GM12878 (cell line): ENCODE measurements at regions not wholly inside any gene's neighbourhood (a gene's known extent, or its start where the extent isn't known, plus 50 kb on each side); places are given as distances from the start of the nearest gene placed in this dataset.

Experiments
- ATAC-seq: fragments of 200-7000 bp; cut with Tn5 transposase; 3 replicates; pipeline ENCODE4 v1.9.1; 2020; ENCODE audit warnings: mild to moderate bottlenecking, moderate library complexity
- BruUV-seq: library from RNA; stranded (reverse); fragments of 400-500 nt; replicated peaks from 2 replicates; lab custom pipeline; 2021; lab: Mats Ljungman, UMichigan
- CTCF ChIA-PET: fragments of 300-600 bp; sonication (Branson Sonifier 250); formaldehyde crosslinking; extraction: SDS; loops from one replicate; lab custom pipeline; 2021; ENCODE audit warnings: inconsistent platforms; lab: Yijun Ruan, JAX
- POLR2A ChIA-PET: fragments of 350-600 bp; formaldehyde crosslinking; extraction: SDS; loops from one replicate; lab custom pipeline; 2021; ENCODE audit warnings: inconsistent platforms; lab: Charles Lee
- RAD21 ChIA-PET: fragments of 300-600 bp; sonication (Branson Sonifier 250); formaldehyde crosslinking; loops from one replicate; lab custom pipeline; 2023; ENCODE audit warnings: antibody characterized with exemption; ENCODE audit not compliant: unreplicated experiment; lab: Charles Lee
- SMC1A ChIA-PET: fragments of 300-600 bp; sonication (Branson Sonifier 250); formaldehyde crosslinking; loops from one replicate; lab custom pipeline; 2023; ENCODE audit not compliant: unreplicated experiment, uncharacterized antibody; lab: Charles Lee
- DNase-seq: peaks from one replicate; pipeline ENCODE4 v3.0.0-alpha.2; 2011; ENCODE audit warnings: low read depth, low spot score
- FAIRE-seq: peaks from 3 replicates; lab custom pipeline; 2011; peaks lifted over from hg19 to GRCh38; lab: Jason Lieb, UNC
- H2AFZ ChIP-seq: 2 replicates; pipeline ENCODE4 v1.6.0; 2011; ENCODE audit warnings: low read depth, low read length, control low read depth; ENCODE audit not compliant: control insufficient read depth
- H3K27ac ChIP-seq: 2 replicates; pipeline ENCODE4 v1.5.1; 2011; ENCODE audit warnings: control low read depth; ENCODE audit not compliant: control insufficient read depth, insufficient read depth
- H3K27me3 ChIP-seq, 2 experiments: replicated peaks in 1 of 2; 2 replicates each; pipeline versions ENCODE4 v1.6.0 to v1.6.1; 2011; ENCODE audit warnings: low read length in 1 of 2; ENCODE audit not compliant: control insufficient read depth in 2 of 2, insufficient read depth in 2 of 2
- H3K36me3 ChIP-seq, 2 experiments: 2 replicates each; pipeline ENCODE4 v1.5.1; 2011; ENCODE audit warnings: low read length in 1 of 2; ENCODE audit not compliant: control insufficient read depth in 2 of 2, insufficient read depth in 2 of 2
- H3K4me1 ChIP-seq: 2 replicates; pipeline ENCODE4 v1.6.1; 2011; ENCODE audit warnings: mild to moderate bottlenecking, low read length, moderate library complexity, mixed read lengths; ENCODE audit not compliant: control insufficient read depth, insufficient read depth
- H3K4me2 ChIP-seq: 2 replicates; pipeline ENCODE4 v1.6.0; 2011; ENCODE audit warnings: control low read depth; ENCODE audit not compliant: control insufficient read depth, insufficient read depth
- H3K4me3 ChIP-seq: fragments of 200-600 bp; sonication (generic); 2 replicates; pipeline ENCODE4 v1.5.1; 2016
- H3K79me2 ChIP-seq: 2 replicates; pipeline ENCODE4 v1.6.0; 2011; ENCODE audit warnings: low read length; ENCODE audit not compliant: control insufficient read depth, insufficient read depth
- H3K9ac ChIP-seq: 2 replicates; pipeline ENCODE4 v1.8.0; 2011; ENCODE audit warnings: low read length, control low read depth, mixed read lengths; ENCODE audit not compliant: control insufficient read depth, insufficient read depth
- H3K9me3 ChIP-seq: replicated peaks from 3 replicates; pipeline ENCODE4 v1.5.1; 2011; ENCODE audit warnings: mild to moderate bottlenecking, low read length; ENCODE audit not compliant: control insufficient read depth, insufficient read depth
- H4K20me1 ChIP-seq: 2 replicates; pipeline ENCODE4 v1.6.0; 2011; ENCODE audit not compliant: control insufficient read depth, insufficient read depth
- BCL11A ChIP-seq: IDR thresholded peaks from 2 replicates; pipeline ENCODE4 v1.6.1; 2011; ENCODE audit warnings: low read depth, low read length
- BRCA1 ChIP-seq: IDR thresholded peaks from 2 replicates; pipeline ENCODE4 v1.6.1; 2011; ENCODE audit warnings: low read depth, low read length, improper control_type of control experiment
- CBX3 ChIP-seq: fragments of 200-600 bp; sonication (generic); IDR thresholded peaks from 2 replicates; pipeline ENCODE4 v1.6.1; 2016; ENCODE audit warnings: low read depth, borderline replicate concordance
- EP300 ChIP-seq, 2 experiments: fragments of 150-350 bp in 1 of 2; IDR thresholded peaks; 2 replicates each; pipeline ENCODE4 v1.6.1; 2011 to 2012; ENCODE audit warnings: low read depth in 2 of 2, low read length in 2 of 2, borderline replicate concordance in 1 of 2, improper control_type of control experiment in 1 of 2, inconsistent platforms in 1 of 2; ENCODE audit not compliant: control insufficient read depth in 1 of 2
- ETV6 ChIP-seq, 2 experiments: fragments of 450-650 bp in 1 of 2; IDR thresholded peaks in 1 of 2; conservative IDR thresholded peaks in 1 of 2; 2 replicates each; pipeline ENCODE4 v1.6.1; 2014; ENCODE audit warnings: antibody characterized with exemption in 1 of 2, borderline replicate concordance in 1 of 2, low read depth in 1 of 2, mild to moderate bottlenecking in 1 of 2, moderate library complexity in 1 of 2
- HDAC2 ChIP-seq: fragments of 200-600 bp; sonication (generic); IDR thresholded peaks from 2 replicates; pipeline ENCODE4 v1.6.1; 2017
- KLF5 ChIP-seq: fragments of 450-650 bp; IDR thresholded peaks from 2 replicates; pipeline ENCODE4 v1.6.1; 2014; ENCODE audit warnings: mild to moderate bottlenecking; ENCODE audit not compliant: partially characterized antibody
- NFXL1 ChIP-seq: fragments of 450-650 bp; IDR thresholded peaks from 2 replicates; pipeline ENCODE4 v1.6.1; 2017; ENCODE audit warnings: antibody characterized with exemption, mild to moderate bottlenecking, borderline replicate concordance
- RFX5 ChIP-seq: IDR thresholded peaks from 2 replicates; pipeline ENCODE4 v1.6.1; 2011; ENCODE audit warnings: low read depth, low read length, improper control_type of control experiment
- SRF ChIP-seq, 2 experiments: IDR thresholded peaks; 2 replicates each; pipeline ENCODE4 v1.6.1; 2011; ENCODE audit warnings: low read depth in 2 of 2, low read length in 2 of 2, mild to moderate bottlenecking in 1 of 2, moderate library complexity in 1 of 2
- TAF1 ChIP-seq: IDR thresholded peaks from 2 replicates; pipeline ENCODE4 v1.6.1; 2011; ENCODE audit warnings: mild to moderate bottlenecking, low read depth, low read length, borderline replicate concordance
- YY1 ChIP-seq: IDR thresholded peaks from 2 replicates; pipeline ENCODE4 v1.6.1; 2011; ENCODE audit warnings: low read depth, mild to moderate bottlenecking, low read length
- WGBS: methylation state at CpG from one replicate; pipeline ENCODE4 v1.1.6; 2016; ENCODE audit warnings: low lambda C conversion rate; ENCODE audit not compliant: insufficient replicate concordance, insufficient coverage; ENCODE audit errors: missing lambda C conversion rate; 5-methylcytosine and 5-hydroxymethylcytosine counted together
- in situ Hi-C: fragments of 300-500 bp; cut with MboI; formaldehyde crosslinking; loops from 9 replicates; pipeline ENCODE4 v1.14.3; 2018; ENCODE audit warnings: mixed read lengths
- intact Hi-C: fragments of 100-400 bp; cut with micrococcal nuclease; formaldehyde crosslinking; loops from one replicate; pipeline ENCODE4 v1.14.2; 2022; ENCODE audit not compliant: unreplicated experiment
- TF ChIP-seq, protein P1 (sequence below): IDR thresholded peaks from 2 replicates; pipeline ENCODE4 v1.6.1; 2012; ENCODE audit warnings: low read length, inconsistent platforms
- TF ChIP-seq, protein P2 (sequence below): fragments of 450-650 bp; IDR thresholded peaks from 2 replicates; pipeline ENCODE4 v1.6.1; 2016; ENCODE audit warnings: mild to moderate bottlenecking
- TF ChIP-seq, protein P3 (sequence below): IDR thresholded peaks from 2 replicates; pipeline ENCODE4 v1.6.1; 2011; ENCODE audit warnings: borderline replicate concordance, low read depth, mild to moderate bottlenecking, moderate library complexity, mixed read lengths, low read length; ENCODE audit not compliant: insufficient read depth; ENCODE audit errors: extremely low read length

DNA sequence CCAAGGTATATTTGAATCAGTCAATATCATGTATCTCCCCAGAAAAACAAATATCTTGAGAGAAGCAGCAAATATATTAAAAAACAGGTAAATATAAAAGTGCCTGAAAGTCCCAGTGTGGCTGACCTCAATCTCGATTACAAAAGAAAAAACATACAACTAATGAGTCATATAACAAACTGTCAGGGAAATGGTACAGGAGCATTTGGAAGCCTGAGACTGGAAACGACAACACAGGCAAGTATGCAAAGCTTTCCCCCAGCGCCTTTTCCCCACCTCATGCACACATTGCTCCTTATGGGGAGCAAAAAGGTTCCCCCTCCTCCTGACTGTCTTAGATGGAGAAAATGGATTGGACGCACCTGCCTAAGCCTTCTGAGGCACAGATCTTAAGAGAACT, 230.7 kb downstream of the TMX3 start:
- intact Hi-C loops: no loop called here
- no peaks in the 10 kb centered on the region for H3K27me3 ChIP-seq
- no peaks in the 10 kb centered on the region for H3K36me3 ChIP-seq
- H3K4me1 ChIP-seq: no peaks in the 10 kb centered on the region
- ChIA-PET RAD21 (no interaction called here), POLR2A (no interaction called here), SMC1A (no interaction called here), CTCF (interaction anchor here (0.7 kb wide), 1 partner anchor 9 kb away, joined by 3 read pairs; no protein-coding TSS in a partner anchor)
- H3K9me3 ChIP-seq: no peaks in the 10 kb centered on the region
- no peaks in the 10 kb centered on the region for H4K20me1 ChIP-seq
- in situ Hi-C loops: no loop called here
- TF ChIP-seq ETV6 (conservative IDR thresholded peaks at IDR 0.05 in 1 of 2, IDR thresholded peaks at IDR 0.05 in 1 of 2; ENCODE audit: borderline replicate concordance in 1 of 2, low read depth in 1 of 2) (no peak), BRCA1 (no peak), RFX5 (no peak)
- TF ChIP-seq, protein P1, sequence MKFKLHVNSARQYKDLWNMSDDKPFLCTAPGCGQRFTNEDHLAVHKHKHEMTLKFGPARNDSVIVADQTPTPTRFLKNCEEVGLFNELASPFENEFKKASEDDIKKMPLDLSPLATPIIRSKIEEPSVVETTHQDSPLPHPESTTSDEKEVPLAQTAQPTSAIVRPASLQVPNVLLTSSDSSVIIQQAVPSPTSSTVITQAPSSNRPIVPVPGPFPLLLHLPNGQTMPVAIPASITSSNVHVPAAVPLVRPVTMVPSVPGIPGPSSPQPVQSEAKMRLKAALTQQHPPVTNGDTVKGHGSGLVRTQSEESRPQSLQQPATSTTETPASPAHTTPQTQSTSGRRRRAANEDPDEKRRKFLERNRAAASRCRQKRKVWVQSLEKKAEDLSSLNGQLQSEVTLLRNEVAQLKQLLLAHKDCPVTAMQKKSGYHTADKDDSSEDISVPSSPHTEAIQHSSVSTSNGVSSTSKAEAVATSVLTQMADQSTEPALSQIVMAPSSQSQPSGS: no peak
- H3K79me2 ChIP-seq: no peaks in the 10 kb centered on the region
- FAIRE-seq (no peak), DNase-seq (no peak), ATAC-seq (no peak)
- H3K4me3 ChIP-seq: no peak overlapping the region
- 28% methylated on average over 4 of the region's 4 CpGs for WGBS
- H2AFZ ChIP-seq: no peak overlapping the region
- no peak overlapping the region for H3K27ac ChIP-seq
- H3K4me2 ChIP-seq: no peak overlapping the region
- no peak overlapping the region for H3K9ac ChIP-seq
- no TSS peak for BruUV-seq

DNA sequence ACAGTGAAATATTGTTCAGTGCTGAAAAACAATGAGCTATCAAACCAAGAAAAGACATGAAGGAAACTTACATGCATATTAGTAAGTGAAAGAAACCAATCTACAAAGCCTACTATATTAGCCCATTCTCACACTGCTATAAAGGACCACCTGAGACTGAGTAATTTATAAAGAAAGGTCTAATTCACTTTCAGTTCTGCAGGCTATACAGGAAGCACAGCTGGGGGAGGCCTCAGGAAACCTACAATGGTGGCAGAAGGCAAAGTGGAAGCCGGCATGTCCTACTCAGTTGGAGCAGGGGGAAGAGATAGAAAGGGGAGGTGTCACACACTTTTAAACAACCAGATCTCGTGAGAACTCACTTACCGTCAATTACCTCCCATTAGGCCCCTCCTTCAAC, 232.1 kb downstream of the TMX3 start:
- Histone ChIP-seq H3K4me1 (no peaks in the 10 kb centered on the region), H3K4me2 (no peak overlapping the region), H3K79me2 (no peaks in the 10 kb centered on the region), H3K9me3 (no peaks in the 10 kb centered on the region), H4K20me1 (no peaks in the 10 kb centered on the region), H2AFZ (no peak overlapping the region), H3K27ac (no peak overlapping the region), H3K27me3 (no peaks in the 10 kb centered on the region), H3K4me3 (no peak overlapping the region), H3K9ac (no peak overlapping the region), H3K36me3 (no peaks in the 10 kb centered on the region)
- intact Hi-C loops: no loop called here
- ChIA-PET POLR2A (no interaction called here), CTCF (no interaction called here), SMC1A (no interaction called here), RAD21 (no interaction called here)
- BruUV-seq: no TSS peak
- FAIRE-seq: no peak
- WGBS: 21% methylated on average over 3 of the region's 3 CpGs
- in situ Hi-C loops: no loop called here
- ATAC-seq: peak; percentile 26; the same call in 1 of the 3 replicates
- DNase-seq: no peak
- TF ChIP-seq KLF5 (no peak), YY1 (no peak), CBX3 (no peak), NFXL1 (no peak), TAF1 (no peak), SRF (IDR thresholded peaks at IDR 0.05; ENCODE audit: low read depth in 2 of 2, low read length in 2 of 2) (no peak), HDAC2 (no peak), EP300 (IDR thresholded peaks at IDR 0.05; ENCODE audit: borderline replicate concordance in 1 of 2, control insufficient read depth in 1 of 2, low read depth in 2 of 2, low read length in 2 of 2) (no peak), BCL11A (no peak)
- TF ChIP-seq, protein P2, sequence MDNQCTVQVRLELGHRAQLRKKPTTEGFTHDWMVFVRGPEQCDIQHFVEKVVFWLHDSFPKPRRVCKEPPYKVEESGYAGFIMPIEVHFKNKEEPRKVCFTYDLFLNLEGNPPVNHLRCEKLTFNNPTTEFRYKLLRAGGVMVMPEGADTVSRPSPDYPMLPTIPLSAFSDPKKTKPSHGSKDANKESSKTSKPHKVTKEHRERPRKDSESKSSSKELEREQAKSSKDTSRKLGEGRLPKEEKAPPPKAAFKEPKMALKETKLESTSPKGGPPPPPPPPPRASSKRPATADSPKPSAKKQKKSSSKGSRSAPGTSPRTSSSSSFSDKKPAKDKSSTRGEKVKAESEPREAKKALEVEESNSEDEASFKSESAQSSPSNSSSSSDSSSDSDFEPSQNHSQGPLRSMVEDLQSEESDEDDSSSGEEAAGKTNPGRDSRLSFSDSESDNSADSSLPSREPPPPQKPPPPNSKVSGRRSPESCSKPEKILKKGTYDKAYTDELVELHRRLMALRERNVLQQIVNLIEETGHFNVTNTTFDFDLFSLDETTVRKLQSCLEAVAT: no peak
- TF ChIP-seq, protein P3, sequence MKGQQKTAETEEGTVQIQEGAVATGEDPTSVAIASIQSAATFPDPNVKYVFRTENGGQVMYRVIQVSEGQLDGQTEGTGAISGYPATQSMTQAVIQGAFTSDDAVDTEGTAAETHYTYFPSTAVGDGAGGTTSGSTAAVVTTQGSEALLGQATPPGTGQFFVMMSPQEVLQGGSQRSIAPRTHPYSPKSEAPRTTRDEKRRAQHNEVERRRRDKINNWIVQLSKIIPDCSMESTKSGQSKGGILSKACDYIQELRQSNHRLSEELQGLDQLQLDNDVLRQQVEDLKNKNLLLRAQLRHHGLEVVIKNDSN: no peak
